ENCODE measurements at regions not wholly inside any gene's neighbourhood (a gene's known extent, or its start where the extent isn't known, plus 50 kb on each side); places are given as distances from the start of the nearest gene placed in this dataset.

DNA sequence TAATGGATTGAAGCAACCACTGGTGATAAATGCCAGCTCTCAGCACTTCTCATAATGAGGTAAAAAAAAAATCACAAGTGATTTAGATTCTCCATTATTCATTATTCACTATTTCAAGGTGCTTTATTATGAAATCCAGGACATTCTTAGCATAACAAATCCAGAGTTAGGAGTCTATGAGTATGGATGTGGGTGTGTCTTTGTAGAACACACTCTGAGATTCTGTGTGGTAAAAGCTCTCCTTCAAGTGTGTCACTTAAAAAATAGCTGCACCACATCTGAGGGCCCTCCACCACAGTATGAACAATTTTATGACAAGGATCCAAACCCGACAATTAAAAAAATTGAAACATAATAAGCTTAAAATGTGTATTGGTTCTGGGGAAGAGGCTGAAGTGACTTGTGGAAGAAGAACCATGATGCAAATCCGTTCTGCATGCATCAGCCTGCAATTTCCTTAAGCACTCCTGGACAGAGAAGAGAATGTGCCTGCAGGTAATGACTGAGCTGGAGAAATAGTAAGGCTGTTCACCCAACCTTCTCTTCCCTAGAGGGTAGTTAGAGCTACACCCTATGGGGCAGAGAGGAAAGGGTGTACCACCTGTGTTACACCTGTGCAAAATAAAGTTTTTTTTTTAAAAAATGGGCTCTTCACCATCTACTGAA, 488.5 kb upstream of the MGAT4C start:
- Histone ChIP-seq H3K27me3 (no peaks in the 10 kb centered on the region), H3K36me3 (no peaks in the 10 kb centered on the region), H3K4me3 (no peak overlapping the region), H3K27ac (no peak overlapping the region), H3K9me3 (no peaks in the 10 kb centered on the region), H3K4me1 (no peaks in the 10 kb centered on the region)
- intact Hi-C loops (cut with DNase I; ENCODE audit: low total_unique reads), result no loop called here
- TF ChIP-seq POLR2AphosphoS5 (IDR thresholded peaks at IDR 0.05) (no peak), POLR2A (IDR thresholded peaks at IDR 0.05) (no peak), EP300 (IDR thresholded peaks at IDR 0.05; ENCODE audit: low read depth) (no peak)
- TF ChIP-seq, protein P1, sequence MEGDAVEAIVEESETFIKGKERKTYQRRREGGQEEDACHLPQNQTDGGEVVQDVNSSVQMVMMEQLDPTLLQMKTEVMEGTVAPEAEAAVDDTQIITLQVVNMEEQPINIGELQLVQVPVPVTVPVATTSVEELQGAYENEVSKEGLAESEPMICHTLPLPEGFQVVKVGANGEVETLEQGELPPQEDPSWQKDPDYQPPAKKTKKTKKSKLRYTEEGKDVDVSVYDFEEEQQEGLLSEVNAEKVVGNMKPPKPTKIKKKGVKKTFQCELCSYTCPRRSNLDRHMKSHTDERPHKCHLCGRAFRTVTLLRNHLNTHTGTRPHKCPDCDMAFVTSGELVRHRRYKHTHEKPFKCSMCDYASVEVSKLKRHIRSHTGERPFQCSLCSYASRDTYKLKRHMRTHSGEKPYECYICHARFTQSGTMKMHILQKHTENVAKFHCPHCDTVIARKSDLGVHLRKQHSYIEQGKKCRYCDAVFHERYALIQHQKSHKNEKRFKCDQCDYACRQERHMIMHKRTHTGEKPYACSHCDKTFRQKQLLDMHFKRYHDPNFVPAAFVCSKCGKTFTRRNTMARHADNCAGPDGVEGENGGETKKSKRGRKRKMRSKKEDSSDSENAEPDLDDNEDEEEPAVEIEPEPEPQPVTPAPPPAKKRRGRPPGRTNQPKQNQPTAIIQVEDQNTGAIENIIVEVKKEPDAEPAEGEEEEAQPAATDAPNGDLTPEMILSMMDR (IDR thresholded peaks at IDR 0.05), result no peak
- no peak for DNase-seq
- 58 to 64% methylated on average over 2 of the region's 2 CpGs for WGBS, 2 donors (ENCODE audit: low coverage in 1 of 2)
- in situ Hi-C loops (cut with MboI; ENCODE audit: low pct_ligation_motif_present in 1 of 4, low pct_unique_long_range_greater_than_20kb in 1 of 4, low sequenced_read_pairs in 3 of 4), result no loop called here

DNA sequence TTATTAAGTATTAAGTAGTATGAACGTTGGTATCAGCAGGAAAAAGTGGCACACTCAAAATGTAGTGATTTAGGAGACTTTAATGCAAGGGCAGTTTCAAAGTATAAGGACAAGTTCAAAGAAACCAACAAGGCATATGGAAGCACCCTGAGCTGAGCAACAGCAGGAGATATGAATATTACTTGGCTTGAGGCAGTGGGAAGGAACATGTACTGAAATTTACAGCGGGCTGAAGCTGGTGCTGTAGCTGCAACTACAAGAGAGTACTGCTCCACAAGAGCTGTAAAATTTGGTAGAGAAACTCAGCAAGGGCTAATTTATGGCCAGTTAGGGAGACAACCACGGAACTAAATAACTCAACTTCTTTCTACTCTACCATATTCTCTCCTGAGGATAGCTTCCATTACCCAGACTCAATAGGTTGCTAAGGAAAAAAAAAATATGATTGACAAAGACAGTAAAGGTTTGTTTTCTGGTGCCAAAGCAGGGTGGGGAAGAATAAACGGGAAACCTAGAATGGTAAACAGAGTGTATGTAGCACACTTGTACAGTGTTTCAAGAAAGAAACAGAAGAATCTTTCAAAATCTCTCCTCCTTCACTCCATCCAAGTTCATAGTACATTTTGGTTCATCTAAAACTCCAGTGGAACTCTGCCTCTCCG, 487.8 kb upstream of the MGAT4C start:
- H3K36me3 ChIP-seq, result no peaks in the 10 kb centered on the region
- intact Hi-C loops (cut with DNase I; ENCODE audit: low total_unique reads) (no loop called here), in situ Hi-C loops (cut with MboI; ENCODE audit: low pct_ligation_motif_present in 1 of 4, low pct_unique_long_range_greater_than_20kb in 1 of 4, low sequenced_read_pairs in 3 of 4) (no loop called here)
- no peak overlapping the region for H3K27ac ChIP-seq
- TF ChIP-seq POLR2AphosphoS5 (IDR thresholded peaks at IDR 0.05) (no peak), EP300 (IDR thresholded peaks at IDR 0.05; ENCODE audit: low read depth) (no peak), POLR2A (IDR thresholded peaks at IDR 0.05) (no peak)
- TF ChIP-seq, protein P1 (IDR thresholded peaks at IDR 0.05), result no peak
- no peak overlapping the region for H3K4me3 ChIP-seq
- 59 to 63% methylated on average over 5 of the region's 5 CpGs for WGBS, 2 donors (ENCODE audit: low coverage in 1 of 2)
- no peaks in the 10 kb centered on the region for H3K4me1 ChIP-seq
- H3K27me3 ChIP-seq, result no peaks in the 10 kb centered on the region
- H3K9me3 ChIP-seq, result no peaks in the 10 kb centered on the region
- no peak for DNase-seq

DNA sequence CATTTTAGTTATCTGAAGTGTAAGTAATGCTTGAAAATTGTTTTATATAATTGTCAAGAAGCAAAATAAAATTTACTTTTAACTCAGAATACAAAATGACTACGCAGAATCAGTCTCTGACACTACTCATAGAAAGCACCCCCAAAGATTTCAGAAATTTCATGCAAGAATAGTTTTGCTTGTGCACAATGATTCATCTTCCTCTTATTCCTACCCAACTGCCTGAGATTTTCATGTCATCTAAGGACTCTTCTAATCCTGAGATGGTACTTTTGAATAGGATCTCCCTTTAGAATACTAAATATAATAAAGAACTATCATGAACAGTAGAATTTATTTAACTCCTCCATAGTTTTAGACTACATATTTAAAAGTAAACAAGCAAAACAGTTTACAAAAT, 485.3 kb upstream of the MGAT4C start:
- Histone ChIP-seq H3K27me3 (no peaks in the 10 kb centered on the region), H3K27ac (no peak overlapping the region), H3K4me1 (no peaks in the 10 kb centered on the region), H3K36me3 (no peaks in the 10 kb centered on the region), H3K9me3 (no peaks in the 10 kb centered on the region), H3K4me3 (no peak overlapping the region)
- intact Hi-C loops (cut with DNase I; ENCODE audit: low total_unique reads) (no loop called here), in situ Hi-C loops (cut with MboI; ENCODE audit: low pct_ligation_motif_present in 1 of 4, low pct_unique_long_range_greater_than_20kb in 1 of 4, low sequenced_read_pairs in 3 of 4) (no loop called here)
- TF ChIP-seq POLR2A (IDR thresholded peaks at IDR 0.05) (no peak), EP300 (IDR thresholded peaks at IDR 0.05; ENCODE audit: low read depth) (no peak), POLR2AphosphoS5 (IDR thresholded peaks at IDR 0.05) (no peak)
- TF ChIP-seq, protein P1 (IDR thresholded peaks at IDR 0.05), result no peak
- no peak for DNase-seq
- WGBS, 2 donors (ENCODE audit: low coverage in 1 of 2), result 89 to 92% methylated on average over 1 of the region's 1 CpG

DNA sequence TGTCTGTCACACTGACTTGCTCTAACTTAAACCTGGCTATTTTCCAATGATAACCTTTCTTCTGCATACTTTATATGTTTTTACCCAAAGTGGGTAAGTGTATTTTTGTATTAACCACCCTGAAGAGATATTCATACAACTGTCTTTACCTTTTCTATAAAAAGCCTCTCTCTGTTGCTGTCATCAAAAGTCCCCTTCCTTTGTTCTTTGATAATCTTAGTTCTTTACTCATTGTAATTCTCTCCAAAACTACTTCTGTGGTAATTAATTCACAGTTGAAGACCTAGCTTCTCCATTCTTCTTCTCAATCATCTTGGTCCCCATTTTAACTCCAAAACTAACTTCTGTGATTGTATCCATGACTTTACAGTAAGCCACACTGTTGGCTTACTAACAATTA, 479.7 kb upstream of the MGAT4C start:
- DNase-seq, result no peak
- in situ Hi-C loops (cut with MboI; ENCODE audit: low pct_ligation_motif_present in 1 of 4, low pct_unique_long_range_greater_than_20kb in 1 of 4, low sequenced_read_pairs in 3 of 4), result no loop called here
- H3K27ac ChIP-seq, result no peak overlapping the region
- intact Hi-C loops (cut with DNase I; ENCODE audit: low total_unique reads), result no loop called here
- no peak overlapping the region for H3K4me3 ChIP-seq
- TF ChIP-seq EP300 (IDR thresholded peaks at IDR 0.05; ENCODE audit: low read depth) (no peak), POLR2AphosphoS5 (IDR thresholded peaks at IDR 0.05) (no peak), POLR2A (IDR thresholded peaks at IDR 0.05) (no peak)
- TF ChIP-seq, protein P1 (IDR thresholded peaks at IDR 0.05), result no peak
- H3K4me1 ChIP-seq, result no peaks in the 10 kb centered on the region
- no peaks in the 10 kb centered on the region for H3K36me3 ChIP-seq
- H3K9me3 ChIP-seq, result no peaks in the 10 kb centered on the region
- no peaks in the 10 kb centered on the region for H3K27me3 ChIP-seq

All from transverse colon (tissue), 4 donors.